ENCODE measurements at regions not wholly inside any gene's neighbourhood (a gene's known extent, or its start where the extent isn't known, plus 50 kb on each side); places are given as distances from the start of the nearest gene placed in this dataset.

DNA sequence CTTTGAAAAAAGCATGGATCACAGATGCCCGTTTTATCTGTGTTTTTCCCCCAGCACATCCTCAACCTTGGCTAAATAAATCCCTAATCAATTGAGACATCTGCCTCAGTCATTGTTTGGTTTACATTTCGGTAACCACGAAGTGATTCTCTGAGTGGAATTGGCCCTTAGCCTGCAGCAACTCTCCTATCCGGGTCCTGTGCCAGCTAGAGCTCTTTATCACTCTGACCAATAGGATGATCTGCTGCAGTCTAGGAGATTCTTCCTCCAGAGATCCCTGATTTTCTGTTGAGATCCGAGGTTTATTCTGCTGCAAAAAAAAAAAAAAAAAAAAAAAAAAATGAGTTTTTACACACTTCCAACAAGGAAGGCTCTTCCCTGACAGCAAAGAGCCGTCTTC lies 137.3 kb downstream of the KCNA4 start:
- no peak for DNase-seq (ENCODE audit: low read depth)
- TF ChIP-seq, protein P1, sequence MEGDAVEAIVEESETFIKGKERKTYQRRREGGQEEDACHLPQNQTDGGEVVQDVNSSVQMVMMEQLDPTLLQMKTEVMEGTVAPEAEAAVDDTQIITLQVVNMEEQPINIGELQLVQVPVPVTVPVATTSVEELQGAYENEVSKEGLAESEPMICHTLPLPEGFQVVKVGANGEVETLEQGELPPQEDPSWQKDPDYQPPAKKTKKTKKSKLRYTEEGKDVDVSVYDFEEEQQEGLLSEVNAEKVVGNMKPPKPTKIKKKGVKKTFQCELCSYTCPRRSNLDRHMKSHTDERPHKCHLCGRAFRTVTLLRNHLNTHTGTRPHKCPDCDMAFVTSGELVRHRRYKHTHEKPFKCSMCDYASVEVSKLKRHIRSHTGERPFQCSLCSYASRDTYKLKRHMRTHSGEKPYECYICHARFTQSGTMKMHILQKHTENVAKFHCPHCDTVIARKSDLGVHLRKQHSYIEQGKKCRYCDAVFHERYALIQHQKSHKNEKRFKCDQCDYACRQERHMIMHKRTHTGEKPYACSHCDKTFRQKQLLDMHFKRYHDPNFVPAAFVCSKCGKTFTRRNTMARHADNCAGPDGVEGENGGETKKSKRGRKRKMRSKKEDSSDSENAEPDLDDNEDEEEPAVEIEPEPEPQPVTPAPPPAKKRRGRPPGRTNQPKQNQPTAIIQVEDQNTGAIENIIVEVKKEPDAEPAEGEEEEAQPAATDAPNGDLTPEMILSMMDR (IDR thresholded peaks at IDR 0.05; ENCODE audit: insufficient read depth, low read depth, low read length), result no peak
- Histone ChIP-seq H3K36me3 (ENCODE audit: control insufficient read depth, insufficient read depth, low read length) (no peaks in the 10 kb centered on the region), H3K27me3 (ENCODE audit: control insufficient read depth, insufficient read depth, low read length) (no peaks in the 10 kb centered on the region), H3K4me3 (ENCODE audit: low read depth, low read length) (no peak overlapping the region)
- ChIA-PET POLR2A (no interaction called here), CTCF (no interaction called here)

DNA sequence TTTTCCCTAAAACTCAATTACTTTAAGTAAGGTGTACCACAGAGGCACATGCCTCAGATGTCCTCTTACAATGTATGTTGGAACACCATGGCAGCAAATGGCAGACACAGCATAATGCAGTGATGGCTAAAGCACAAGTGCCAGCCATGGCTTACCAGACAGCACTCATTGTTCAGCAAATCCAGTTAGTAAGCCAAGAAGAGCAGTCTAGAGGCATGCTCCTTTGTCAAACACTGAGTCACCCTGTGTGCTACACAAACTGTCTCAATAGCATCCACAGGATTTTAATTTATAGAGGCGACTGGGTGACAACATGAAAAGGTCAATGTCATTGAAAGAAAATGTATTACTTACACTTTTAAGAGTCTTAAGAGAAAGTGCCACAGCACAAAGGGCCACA lies 140.6 kb downstream of the KCNA4 start:
- TF ChIP-seq, protein P1 (IDR thresholded peaks at IDR 0.05; ENCODE audit: insufficient read depth, low read depth, low read length), result no peak
- Histone ChIP-seq H3K27me3 (ENCODE audit: control insufficient read depth, insufficient read depth, low read length) (no peaks in the 10 kb centered on the region), H3K36me3 (ENCODE audit: control insufficient read depth, insufficient read depth, low read length) (no peaks in the 10 kb centered on the region), H3K4me3 (ENCODE audit: low read depth, low read length) (no peak overlapping the region)
- no peak for DNase-seq (ENCODE audit: low read depth)
- CTCF ChIA-PET, result no interaction called here
- POLR2A ChIA-PET, result no interaction called here

DNA sequence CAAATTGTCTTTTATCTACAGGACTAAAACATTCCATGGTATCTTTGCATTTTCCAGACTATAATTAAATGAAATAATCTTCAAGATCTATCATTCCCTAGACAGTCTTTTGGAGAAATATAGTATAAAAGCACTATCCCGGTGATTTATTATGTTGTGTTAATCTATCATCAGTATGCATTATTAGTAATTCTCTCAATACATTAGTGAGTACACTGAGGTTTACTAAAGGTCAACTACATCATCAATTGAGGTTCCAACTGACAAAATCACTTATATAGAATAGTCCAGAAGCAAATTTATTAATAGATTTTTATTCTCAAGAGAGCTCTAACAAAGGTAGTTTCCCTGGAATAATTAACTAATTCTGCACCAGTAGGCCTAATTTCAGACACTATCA lies 169.6 kb downstream of the KCNA4 start:
- ChIA-PET POLR2A (no interaction called here), CTCF (interaction anchor here (0.7 kb wide), 1 partner anchor 1070 kb away, joined by 4 read pairs; no protein-coding TSS in a partner anchor)
- Histone ChIP-seq H3K27me3 (ENCODE audit: control insufficient read depth, insufficient read depth, low read length) (no peaks in the 10 kb centered on the region), H3K4me3 (ENCODE audit: low read depth, low read length) (no peak overlapping the region), H3K36me3 (ENCODE audit: control insufficient read depth, insufficient read depth, low read length) (no peaks in the 10 kb centered on the region)
- TF ChIP-seq, protein P1 (IDR thresholded peaks at IDR 0.05; ENCODE audit: insufficient read depth, low read depth, low read length), result no peak
- no peak for DNase-seq (ENCODE audit: low read depth)

DNA sequence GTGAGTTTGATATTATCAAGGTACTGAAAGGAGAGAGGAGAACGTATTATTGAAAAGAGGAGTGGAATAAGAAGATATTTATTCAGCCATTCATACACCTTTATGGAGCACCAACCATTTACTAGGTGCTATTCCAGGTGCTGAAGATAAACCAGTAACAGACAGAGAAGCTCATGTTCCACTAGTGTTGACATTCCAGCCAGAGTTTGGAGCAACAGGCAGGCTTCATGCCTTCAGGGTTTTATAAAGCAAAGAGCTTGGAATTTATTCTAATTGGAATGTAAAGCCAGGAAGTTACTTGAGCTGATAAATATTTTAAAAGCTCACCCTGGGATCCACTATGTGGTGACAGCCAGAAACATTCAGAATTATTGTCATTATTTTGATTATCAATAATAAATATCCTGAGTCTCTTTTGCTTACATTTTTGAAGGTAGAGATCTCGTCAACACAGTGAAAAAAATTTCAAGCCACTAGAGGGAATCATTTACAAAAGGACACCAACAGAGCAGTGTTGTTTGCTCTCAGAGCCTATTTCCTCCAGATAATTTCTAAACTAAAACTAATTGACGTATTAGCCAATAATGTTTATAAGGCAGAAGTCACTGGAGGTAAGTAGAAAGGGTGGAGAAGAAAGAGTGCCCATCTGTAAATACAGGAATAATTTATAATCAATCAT lies 172.0 kb downstream of the KCNA4 start:
- no peaks in the 10 kb centered on the region for H3K27me3 ChIP-seq (ENCODE audit: control insufficient read depth, insufficient read depth, low read length)
- no peak overlapping the region for H3K4me3 ChIP-seq (ENCODE audit: low read depth, low read length)
- ChIA-PET CTCF (no interaction called here), POLR2A (no interaction called here)
- no peak for DNase-seq (ENCODE audit: low read depth)
- H3K36me3 ChIP-seq (ENCODE audit: control insufficient read depth, insufficient read depth, low read length), result no peaks in the 10 kb centered on the region
- TF ChIP-seq, protein P1 (IDR thresholded peaks at IDR 0.05; ENCODE audit: insufficient read depth, low read depth, low read length), result no peak

DNA sequence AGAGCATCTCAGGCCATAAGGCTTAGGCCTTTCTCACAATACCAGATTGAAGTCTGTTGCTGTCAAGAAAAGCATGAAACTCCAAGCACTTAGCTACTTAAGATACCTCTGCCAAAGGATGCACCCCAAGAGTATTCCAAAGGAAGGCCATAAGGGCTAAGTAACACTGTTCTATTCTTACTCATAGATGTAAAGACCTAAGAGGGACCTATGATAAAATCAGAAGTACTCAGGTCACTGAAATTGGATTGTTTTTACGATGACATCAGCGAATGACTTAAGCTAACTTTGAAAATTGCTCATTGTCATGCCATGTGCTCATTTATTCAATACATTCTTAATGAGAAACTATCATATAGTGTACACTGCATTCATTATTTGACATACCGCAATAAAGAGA lies 172.8 kb downstream of the KCNA4 start:
- Histone ChIP-seq H3K36me3 (ENCODE audit: control insufficient read depth, insufficient read depth, low read length) (no peaks in the 10 kb centered on the region), H3K27me3 (ENCODE audit: control insufficient read depth, insufficient read depth, low read length) (no peaks in the 10 kb centered on the region), H3K4me3 (ENCODE audit: low read depth, low read length) (no peak overlapping the region)
- DNase-seq (ENCODE audit: low read depth), result no peak
- TF ChIP-seq, protein P1 (IDR thresholded peaks at IDR 0.05; ENCODE audit: insufficient read depth, low read depth, low read length), result no peak
- CTCF ChIA-PET, result no interaction called here
- POLR2A ChIA-PET, result no interaction called here
